SW480 (cell line): ENCODE measurements at regions not wholly inside any gene's neighbourhood (a gene's known extent, or its start where the extent isn't known, plus 50 kb on each side); places are given as distances from the start of the nearest gene placed in this dataset.
A peak's percentile ranks its signal among the peaks of the same experiment; 100 is the strongest.

Source experiments
- DNase-seq: peaks from one replicate; pipeline ENCODE4 v3.0.0-alpha.2; 2016; ENCODE audit warnings: low spot score

- no peak for DNase-seq
These were observed 127.8 kb downstream of the EMX2 start for GRCh38 chr10:117670116-117670904.

GRCh38 chr10:117673230-117674010, 130.9 kb downstream of the EMX2 start:
- no peak for DNase-seq

GRCh38 chr10:117674201-117674600, 131.7 kb downstream of the EMX2 start:
- DNase-seq = no peak

- DNase-seq = no peak
These were observed 132.1 kb downstream of the EMX2 start for GRCh38 chr10:117674646-117675045.

GRCh38 chr10:117675514-117676055, 133.0 kb downstream of the EMX2 start:
- DNase-seq = no peak

GRCh38 chr10:117677239-117677638, 134.7 kb downstream of the EMX2 start:
- DNase-seq = peak; percentile 77

GRCh38 chr10:117677890-117678500, 135.4 kb downstream of the EMX2 start:
- peak; percentile 19 for DNase-seq

- no peak for DNase-seq
These were observed 138.1 kb downstream of the EMX2 start for GRCh38 chr10:117680601-117681000.

- DNase-seq = no peak
These were observed 138.6 kb downstream of the EMX2 start for GRCh38 chr10:117681104-117681503.

- DNase-seq = no peak
These were observed 141.6 kb downstream of the EMX2 start for GRCh38 chr10:117684046-117684610.

- peak; percentile 21 for DNase-seq
These were observed 142.2 kb downstream of the EMX2 start for GRCh38 chr10:117684672-117685211.

- DNase-seq = no peak
These were observed 142.9 kb downstream of the EMX2 start for GRCh38 chr10:117685431-117685830.

GRCh38 chr10:117686606-117687005, 144.1 kb downstream of the EMX2 start:
- DNase-seq = no peak

GRCh38 chr10:117688358-117688757, 145.8 kb downstream of the EMX2 start:
- no peak for DNase-seq

- DNase-seq = no peak
These were observed 147.0 kb downstream of the EMX2 start for GRCh38 chr10:117689566-117689965.

GRCh38 chr10:117690359-117690758, 147.8 kb downstream of the EMX2 start:
- DNase-seq = no peak

GRCh38 chr10:117694190-117694589, 151.6 kb downstream of the EMX2 start:
- DNase-seq = no peak

- DNase-seq = no peak
These were observed 154.9 kb downstream of the EMX2 start for GRCh38 chr10:117697402-117697801.

GRCh38 chr10:117698809-117699208, 156.3 kb downstream of the EMX2 start:
- DNase-seq = no peak

- no peak for DNase-seq
These were observed 157.0 kb downstream of the EMX2 start for GRCh38 chr10:117699436-117700075.

GRCh38 chr10:117710181-117710798, 167.7 kb downstream of the EMX2 start:
- no peak for DNase-seq
